Ovary (tissue), 3 donors: ENCODE measurements at regions not wholly inside any gene's neighbourhood (a gene's known extent, or its start where the extent isn't known, plus 50 kb on each side); places are given as distances from the start of the nearest gene placed in this dataset.

ENCODE experiments used
- EP300 ChIP-seq: sonication (generic); formaldehyde crosslinking; IDR thresholded peaks from one replicate; pipeline ENCODE4 v1.6.1; 2017; ENCODE audit warnings: antibody characterized with exemption
- POLR2A ChIP-seq: fragments of 450-650 bp; IDR thresholded peaks from one replicate; pipeline ENCODE4 v1.6.1; 2017; ENCODE audit warnings: antibody characterized with exemption, mild to moderate bottlenecking, moderate library complexity
- TF ChIP-seq, protein P1 (sequence below), 3 donors: fragments of 450-650 bp in 2 of 3; fragments of 200-600 bp in 1 of 3; IDR thresholded peaks; one replicate each; pipeline versions ENCODE4 v1.5.1 to v1.8.0; 2016 to 2022; ENCODE audit warnings: antibody characterized with exemption in 3 of 3, mild to moderate bottlenecking in 1 of 3
- donor health status: DM: no; HTN: no; CAD: no.

GRCh38 chr4:15161439-15161838, 159.2 kb downstream of the CPEB2 start:
- TF ChIP-seq, protein P1, sequence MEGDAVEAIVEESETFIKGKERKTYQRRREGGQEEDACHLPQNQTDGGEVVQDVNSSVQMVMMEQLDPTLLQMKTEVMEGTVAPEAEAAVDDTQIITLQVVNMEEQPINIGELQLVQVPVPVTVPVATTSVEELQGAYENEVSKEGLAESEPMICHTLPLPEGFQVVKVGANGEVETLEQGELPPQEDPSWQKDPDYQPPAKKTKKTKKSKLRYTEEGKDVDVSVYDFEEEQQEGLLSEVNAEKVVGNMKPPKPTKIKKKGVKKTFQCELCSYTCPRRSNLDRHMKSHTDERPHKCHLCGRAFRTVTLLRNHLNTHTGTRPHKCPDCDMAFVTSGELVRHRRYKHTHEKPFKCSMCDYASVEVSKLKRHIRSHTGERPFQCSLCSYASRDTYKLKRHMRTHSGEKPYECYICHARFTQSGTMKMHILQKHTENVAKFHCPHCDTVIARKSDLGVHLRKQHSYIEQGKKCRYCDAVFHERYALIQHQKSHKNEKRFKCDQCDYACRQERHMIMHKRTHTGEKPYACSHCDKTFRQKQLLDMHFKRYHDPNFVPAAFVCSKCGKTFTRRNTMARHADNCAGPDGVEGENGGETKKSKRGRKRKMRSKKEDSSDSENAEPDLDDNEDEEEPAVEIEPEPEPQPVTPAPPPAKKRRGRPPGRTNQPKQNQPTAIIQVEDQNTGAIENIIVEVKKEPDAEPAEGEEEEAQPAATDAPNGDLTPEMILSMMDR (IDR thresholded peaks at IDR 0.05), result no peak
- TF ChIP-seq POLR2A (no peak), EP300 (no peak)
